ENCODE measurements at regions not wholly inside any gene's neighbourhood (a gene's known extent, or its start where the extent isn't known, plus 50 kb on each side); places are given as distances from the start of the nearest gene placed in this dataset.

GRCh38 chr2:115921541-115921940 lies 1479.1 kb downstream of the DPP10 start:
- no peak for TF ChIP-seq CTCF (IDR thresholded peaks at IDR 0.05)
- TF ChIP-seq POLR2A (IDR thresholded peaks at IDR 0.05), result no peak
